Right lobe of liver (tissue), 6 donors: ENCODE measurements at regions not wholly inside any gene's neighbourhood (a gene's known extent, or its start where the extent isn't known, plus 50 kb on each side); places are given as distances from the start of the nearest gene placed in this dataset.

Experiments
- ATAC-seq, 4 donors: fragments of 200-7000 bp; cut with Tn5 transposase; one replicate each; pipeline ENCODE4 v1.9.1; 2020; ENCODE audit warnings: mild to moderate bottlenecking in 4 of 4, moderate library complexity in 4 of 4
- DNase-seq, 3 donors: peaks; one replicate each; pipeline ENCODE4 v3.0.0-alpha.2; 2020
- H3K27ac ChIP-seq, 3 donors: fragments of 200-600 bp; one replicate each; pipeline ENCODE4 v1.8.0; 2022
- H3K27me3 ChIP-seq, 2 donors: fragments of 200-600 bp; one replicate each; pipeline ENCODE4 v1.8.0; 2022
- H3K36me3 ChIP-seq, 4 donors: fragments of 200-600 bp; sonication (generic) in 1 of 4; one replicate each; pipeline versions ENCODE4 v1.5.1 to v1.8.0; 2017 to 2022; ENCODE audit warnings: control low read depth in 1 of 4
- H3K4me1 ChIP-seq, 4 donors: fragments of 200-600 bp; sonication (generic) in 1 of 4; one replicate each; pipeline versions ENCODE4 v1.5.1 to v1.8.0; 2017 to 2022; ENCODE audit warnings: control low read depth in 1 of 4
- H3K4me3 ChIP-seq, 3 donors: fragments of 200-600 bp; one replicate each; pipeline ENCODE4 v1.8.0; 2022
- H3K9me3 ChIP-seq, 4 donors: fragments of 200-600 bp; sonication (generic) in 1 of 4; one replicate each; pipeline versions ENCODE4 v1.5.1 to v1.8.0; 2017 to 2022; ENCODE audit warnings: control low read depth in 1 of 4
- CTCF ChIP-seq, 4 donors: fragments of 200-600 bp in 3 of 4; fragments of 450-650 bp in 1 of 4; IDR thresholded peaks; one replicate each; pipeline versions ENCODE4 v1.5.1 to v1.8.0; 2016 to 2022; ENCODE audit warnings: antibody characterized with exemption in 4 of 4, mild to moderate bottlenecking in 2 of 4
- POLR2A ChIP-seq: fragments of 450-650 bp; IDR thresholded peaks from one replicate; pipeline ENCODE4 v1.6.1; 2017; ENCODE audit warnings: antibody characterized with exemption, mild to moderate bottlenecking
- WGBS: methylation state at CpG from one replicate; pipeline ENCODE4 v1.1.6; 2018; ENCODE audit warnings: low coverage, low lambda C conversion rate; ENCODE audit not compliant: insufficient coverage; ENCODE audit errors: missing lambda C conversion rate; 5-methylcytosine and 5-hydroxymethylcytosine counted together
- intact Hi-C, 2 donors: fragments of 100-400 bp; cut with DNase I; formaldehyde crosslinking; loops; one replicate each; pipeline versions ENCODE4 v1.11.2 to v1.14.1; 2022
- donor health status: DM: no; HTN: yes; CAD: no.
- donor health status: DM: no; HTN: no; CAD: no.
- donor health status: DM: no; HTN: no; CAD: no.
- donor health status: DM: no; HTN: yes; CAD: no.
- donor health status: DM: no; HTN: yes; CAD: no.

DNA sequence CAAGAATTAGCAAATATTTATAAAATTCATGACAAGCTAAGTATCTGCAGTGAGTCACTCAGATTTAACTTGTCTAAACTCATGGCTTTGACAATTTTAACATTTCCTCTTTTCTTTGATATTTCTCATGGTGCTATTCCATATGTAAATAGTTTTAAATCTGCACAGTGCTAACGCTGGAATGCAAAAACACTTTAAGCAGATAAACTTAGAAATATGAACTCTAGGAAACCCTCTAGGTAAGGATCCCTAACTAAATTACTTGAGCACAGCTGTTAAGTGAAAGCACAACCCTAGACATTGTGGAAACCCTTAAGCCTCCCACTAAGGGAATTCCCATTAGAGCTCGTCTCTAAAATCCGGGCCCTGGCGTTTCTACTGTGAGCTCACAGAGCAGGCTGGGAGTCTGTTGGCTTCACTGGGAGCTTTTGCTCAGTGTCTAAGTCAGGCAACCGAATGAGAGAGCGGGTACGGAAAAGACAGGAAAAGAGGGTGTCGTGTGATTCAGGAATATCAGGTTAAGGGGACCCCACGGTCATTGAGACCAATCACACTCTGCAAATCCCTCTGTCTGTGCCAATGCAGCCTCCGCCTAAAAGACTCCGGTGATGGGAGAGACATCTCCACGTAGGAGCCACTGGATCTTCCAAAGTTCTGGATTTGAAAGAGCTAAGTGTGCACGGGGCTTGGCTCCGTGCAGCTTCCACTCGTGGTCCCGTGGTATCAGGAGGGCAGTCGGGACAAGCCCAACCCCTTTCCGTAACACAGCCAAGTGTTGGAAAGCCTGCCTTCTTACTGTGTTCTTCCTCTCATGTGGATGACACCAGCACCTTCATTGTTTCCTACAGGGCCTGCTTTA is 112.3 kb upstream of the RPS6KA2 start:
- no peak for DNase-seq
- Histone ChIP-seq H3K4me3 (no peak overlapping the region), H3K27me3 (no peaks in the 10 kb centered on the region), H3K4me1 (no peaks in the 10 kb centered on the region), H3K36me3 (no peaks in the 10 kb centered on the region), H3K27ac (no peak overlapping the region), H3K9me3 (no peaks in the 10 kb centered on the region)
- TF ChIP-seq CTCF (IDR thresholded peaks at IDR 0.05) (no peak), POLR2A (no peak)
- WGBS = 87% methylated on average over 6 of the region's 18 CpGs
- no peak for ATAC-seq
- intact Hi-C loops = no loop called here

DNA sequence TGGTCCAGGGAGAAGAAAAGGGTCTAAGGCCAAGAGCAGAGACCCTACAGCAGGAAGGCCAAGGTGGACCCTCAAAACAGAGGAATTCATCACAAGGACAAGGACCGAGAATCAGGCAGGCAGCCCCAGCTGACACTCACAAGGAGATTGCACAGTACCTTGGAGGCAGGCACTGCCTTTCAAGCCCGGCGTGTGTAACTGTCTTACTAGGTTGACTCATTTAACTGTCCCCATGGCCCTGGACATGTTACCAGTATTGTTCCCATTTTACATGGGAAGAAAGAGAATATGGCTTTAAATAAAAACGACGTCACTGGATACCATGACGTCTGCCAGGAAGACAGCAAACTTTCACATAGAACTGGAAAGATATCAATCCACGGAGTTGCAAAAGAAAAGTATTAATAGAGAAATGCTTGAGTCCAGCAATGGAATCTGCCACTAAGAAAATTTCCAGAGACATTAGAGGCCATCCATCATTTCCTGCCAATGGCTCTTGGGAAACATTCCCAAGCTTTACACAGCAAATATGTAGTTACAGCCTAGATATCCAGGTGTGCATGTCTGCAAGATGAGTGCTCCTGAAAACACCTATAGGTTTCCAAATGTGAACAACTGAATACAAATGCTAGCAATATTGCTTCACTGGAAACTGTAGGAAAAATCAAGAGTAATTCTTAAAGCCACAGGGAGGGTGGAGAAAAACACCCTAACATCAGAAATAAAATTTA is 111.5 kb upstream of the RPS6KA2 start:
- Histone ChIP-seq H3K27me3 (no peaks in the 10 kb centered on the region), H3K27ac (no peak overlapping the region), H3K4me3 (no peak overlapping the region), H3K4me1 (no peaks in the 10 kb centered on the region), H3K36me3 (no peaks in the 10 kb centered on the region), H3K9me3 (no peaks in the 10 kb centered on the region)
- ATAC-seq (no peak), DNase-seq (no peak)
- TF ChIP-seq CTCF (IDR thresholded peaks at IDR 0.05) (no peak), POLR2A (no peak)
- WGBS = 76% methylated on average over 6 of the region's 7 CpGs
- intact Hi-C loops = no loop called here

DNA sequence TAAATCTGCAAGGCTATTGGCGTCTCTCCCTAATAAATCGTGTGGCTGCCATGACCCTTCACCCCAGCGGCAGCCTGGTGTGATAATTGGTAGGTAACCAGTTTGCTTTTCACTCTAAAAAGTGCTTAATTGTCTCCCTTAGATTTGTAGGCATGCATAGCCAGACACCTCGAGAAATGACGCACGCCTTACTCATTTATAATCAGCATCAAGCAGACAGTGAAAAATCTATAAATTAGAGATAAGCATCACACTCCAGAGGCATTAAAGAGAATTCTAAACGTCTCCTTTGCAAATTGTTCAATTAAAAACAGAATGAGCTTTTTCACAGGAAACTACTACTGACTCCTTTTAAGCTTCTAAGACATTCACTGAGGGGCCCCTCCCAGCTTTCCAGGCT is 110.2 kb upstream of the RPS6KA2 start:
- Histone ChIP-seq H3K27me3 (no peaks in the 10 kb centered on the region), H3K9me3 (no peaks in the 10 kb centered on the region), H3K4me3 (no peak overlapping the region), H3K36me3 (no peaks in the 10 kb centered on the region), H3K4me1 (no peaks in the 10 kb centered on the region), H3K27ac (no peak overlapping the region)
- no peak for TF ChIP-seq CTCF (IDR thresholded peaks at IDR 0.05)
- TF ChIP-seq POLR2A = no peak
- 49% methylated on average over 7 of the region's 7 CpGs for WGBS
- no peak for ATAC-seq
- DNase-seq = no peak
- intact Hi-C loops = no loop called here

DNA sequence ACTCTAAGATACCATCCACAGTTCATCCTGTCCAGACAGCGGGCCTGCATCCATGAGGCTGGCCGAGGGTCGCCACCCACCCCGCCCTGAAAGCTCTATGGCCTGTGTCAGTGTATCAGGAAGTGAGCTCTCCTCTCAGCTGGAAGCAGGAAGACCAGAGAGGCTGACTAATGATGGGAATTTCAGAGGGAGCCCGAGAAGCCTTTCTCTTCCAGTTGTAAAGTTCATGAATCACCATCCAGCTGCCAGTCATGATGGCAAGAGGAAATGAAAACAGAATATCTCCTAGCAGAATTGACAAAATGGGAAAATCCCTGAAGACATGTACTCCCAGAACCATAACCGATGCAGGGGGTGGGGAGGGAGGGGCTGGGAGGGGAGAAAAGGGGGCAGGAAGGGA is 109.6 kb upstream of the RPS6KA2 start:
- WGBS = 56% methylated on average over 6 of the region's 6 CpGs
- H3K4me3 ChIP-seq = no peak overlapping the region
- no peaks in the 10 kb centered on the region for H3K9me3 ChIP-seq
- ATAC-seq = peak in 1 of 4 donors; percentile 68
- no peak overlapping the region for H3K27ac ChIP-seq
- no peaks in the 10 kb centered on the region for H3K4me1 ChIP-seq
- no peak for DNase-seq
- no peaks in the 10 kb centered on the region for H3K27me3 ChIP-seq
- no peaks in the 10 kb centered on the region for H3K36me3 ChIP-seq
- intact Hi-C loops = no loop called here
- TF ChIP-seq CTCF (IDR thresholded peaks at IDR 0.05) (no peak), POLR2A (no peak)
